ENCODE measurements at regions not wholly inside any gene's neighbourhood (a gene's known extent, or its start where the extent isn't known, plus 50 kb on each side); places are given as distances from the start of the nearest gene placed in this dataset.

- TF ChIP-seq CTCF (conservative IDR thresholded peaks at IDR 0.05; ENCODE audit: low read depth in 2 of 2) (no peak), JUNB (IDR thresholded peaks at IDR 0.05; ENCODE audit: unreplicated experiment) (no peak), ZNF331 (CRISPR knock-in tag; IDR thresholded peaks at IDR 0.05; ENCODE audit: low read depth) (no peak), EZH2phosphoT487 (IDR thresholded peaks at IDR 0.05; ENCODE audit: unreplicated experiment) (no peak), ZNF114 (CRISPR knock-in tag; IDR thresholded peaks at IDR 0.05) (no peak)
- TF ChIP-seq, protein P1, sequence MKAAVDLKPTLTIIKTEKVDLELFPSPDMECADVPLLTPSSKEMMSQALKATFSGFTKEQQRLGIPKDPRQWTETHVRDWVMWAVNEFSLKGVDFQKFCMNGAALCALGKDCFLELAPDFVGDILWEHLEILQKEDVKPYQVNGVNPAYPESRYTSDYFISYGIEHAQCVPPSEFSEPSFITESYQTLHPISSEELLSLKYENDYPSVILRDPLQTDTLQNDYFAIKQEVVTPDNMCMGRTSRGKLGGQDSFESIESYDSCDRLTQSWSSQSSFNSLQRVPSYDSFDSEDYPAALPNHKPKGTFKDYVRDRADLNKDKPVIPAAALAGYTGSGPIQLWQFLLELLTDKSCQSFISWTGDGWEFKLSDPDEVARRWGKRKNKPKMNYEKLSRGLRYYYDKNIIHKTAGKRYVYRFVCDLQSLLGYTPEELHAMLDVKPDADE (IDR thresholded peaks at IDR 0.05) = no peak
- TF ChIP-seq, protein P2, sequence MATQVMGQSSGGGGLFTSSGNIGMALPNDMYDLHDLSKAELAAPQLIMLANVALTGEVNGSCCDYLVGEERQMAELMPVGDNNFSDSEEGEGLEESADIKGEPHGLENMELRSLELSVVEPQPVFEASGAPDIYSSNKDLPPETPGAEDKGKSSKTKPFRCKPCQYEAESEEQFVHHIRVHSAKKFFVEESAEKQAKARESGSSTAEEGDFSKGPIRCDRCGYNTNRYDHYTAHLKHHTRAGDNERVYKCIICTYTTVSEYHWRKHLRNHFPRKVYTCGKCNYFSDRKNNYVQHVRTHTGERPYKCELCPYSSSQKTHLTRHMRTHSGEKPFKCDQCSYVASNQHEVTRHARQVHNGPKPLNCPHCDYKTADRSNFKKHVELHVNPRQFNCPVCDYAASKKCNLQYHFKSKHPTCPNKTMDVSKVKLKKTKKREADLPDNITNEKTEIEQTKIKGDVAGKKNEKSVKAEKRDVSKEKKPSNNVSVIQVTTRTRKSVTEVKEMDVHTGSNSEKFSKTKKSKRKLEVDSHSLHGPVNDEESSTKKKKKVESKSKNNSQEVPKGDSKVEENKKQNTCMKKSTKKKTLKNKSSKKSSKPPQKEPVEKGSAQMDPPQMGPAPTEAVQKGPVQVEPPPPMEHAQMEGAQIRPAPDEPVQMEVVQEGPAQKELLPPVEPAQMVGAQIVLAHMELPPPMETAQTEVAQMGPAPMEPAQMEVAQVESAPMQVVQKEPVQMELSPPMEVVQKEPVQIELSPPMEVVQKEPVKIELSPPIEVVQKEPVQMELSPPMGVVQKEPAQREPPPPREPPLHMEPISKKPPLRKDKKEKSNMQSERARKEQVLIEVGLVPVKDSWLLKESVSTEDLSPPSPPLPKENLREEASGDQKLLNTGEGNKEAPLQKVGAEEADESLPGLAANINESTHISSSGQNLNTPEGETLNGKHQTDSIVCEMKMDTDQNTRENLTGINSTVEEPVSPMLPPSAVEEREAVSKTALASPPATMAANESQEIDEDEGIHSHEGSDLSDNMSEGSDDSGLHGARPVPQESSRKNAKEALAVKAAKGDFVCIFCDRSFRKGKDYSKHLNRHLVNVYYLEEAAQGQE (IDR thresholded peaks at IDR 0.05; ENCODE audit: unreplicated experiment) = no peak
Measured at GRCh38 chr10:58956926-58957325, 219.5 kb upstream of the PHYHIPL start (continued).

GRCh38 chr10:58957517-58957916 lies 218.9 kb upstream of the PHYHIPL start:
- no peaks in the 10 kb centered on the region for H3K9me3 Mint-ChIP-seq
- H2AFZ ChIP-seq = no peak overlapping the region
- TF ChIP-seq EZH2 (IDR thresholded peaks at IDR 0.05; ENCODE audit: low read depth, unreplicated experiment) = no peak
- TF ChIP-seq ZNF331 (CRISPR knock-in tag; IDR thresholded peaks at IDR 0.05; ENCODE audit: low read depth) = no peak
- no peak for TF ChIP-seq NANOG (IDR thresholded peaks at IDR 0.05; ENCODE audit: borderline replicate concordance)
- no peak for TF ChIP-seq CREB1 (CRISPR knock-in tag; IDR thresholded peaks at IDR 0.05; ENCODE audit: low read depth)
- TF ChIP-seq, protein P1 (IDR thresholded peaks at IDR 0.05) = no peak
- no peak for TF ChIP-seq EZH2phosphoT487 (IDR thresholded peaks at IDR 0.05; ENCODE audit: unreplicated experiment)
- TF ChIP-seq ZNF462 (CRISPR knock-in tag; IDR thresholded peaks at IDR 0.05) = no peak
- no peak for TF ChIP-seq STAT1 (IDR thresholded peaks at IDR 0.05; ENCODE audit: unreplicated experiment)

More at GRCh38 chr10:58957517-58957916, 218.9 kb upstream of the PHYHIPL start:
- Histone ChIP-seq H3K36me3 (ENCODE audit: insufficient read depth) (no peaks in the 10 kb centered on the region), H3K4me1 (ENCODE audit: insufficient read depth) (no peaks in the 10 kb centered on the region), H3K79me2 (replicated peaks; ENCODE audit: insufficient read depth) (no peaks in the 10 kb centered on the region), H3K27ac (ENCODE audit: low read depth) (no peak overlapping the region), H3K9me2 (ENCODE audit: insufficient read depth) (no peaks in the 10 kb centered on the region), H4K20me1 (replicated peaks; ENCODE audit: insufficient read depth) (no peaks in the 10 kb centered on the region), H3F3A (replicated peaks; ENCODE audit: low read depth) (no peaks in the 10 kb centered on the region), H3K27me3 (ENCODE audit: insufficient read depth) (no peaks in the 10 kb centered on the region), H3K4me2 (no peak overlapping the region), H3K4me3 (no peak overlapping the region)
- no peaks in the 10 kb centered on the region for H3K4me1 Mint-ChIP-seq
- H3K27me3 Mint-ChIP-seq (ENCODE audit: insufficient read depth, low read depth, poor library complexity) = peaks cover 3% of the 10 kb centered on the region
- H3K4me3 Mint-ChIP-seq = no peak overlapping the region
- H3K36me3 Mint-ChIP-seq (ENCODE audit: low read depth) = no peaks in the 10 kb centered on the region
- no peak for DNase-seq (ENCODE audit: low spot score)
- no peak overlapping the region for H3K27ac Mint-ChIP-seq
- ATAC-seq = no peak

Measured in GM23338 (cell line).